DMS153 treated with DMSO at 0.1 percent for 48 hours (cell line): ENCODE measurements at regions not wholly inside any gene's neighbourhood (a gene's known extent, or its start where the extent isn't known, plus 50 kb on each side); places are given as distances from the start of the nearest gene placed in this dataset.

Experiments
- DNase-seq: peaks from one replicate; lab custom pipeline; 2025; ENCODE audit not compliant: unreplicated experiment; lab: John Stamatoyannopoulos, UW

DNA sequence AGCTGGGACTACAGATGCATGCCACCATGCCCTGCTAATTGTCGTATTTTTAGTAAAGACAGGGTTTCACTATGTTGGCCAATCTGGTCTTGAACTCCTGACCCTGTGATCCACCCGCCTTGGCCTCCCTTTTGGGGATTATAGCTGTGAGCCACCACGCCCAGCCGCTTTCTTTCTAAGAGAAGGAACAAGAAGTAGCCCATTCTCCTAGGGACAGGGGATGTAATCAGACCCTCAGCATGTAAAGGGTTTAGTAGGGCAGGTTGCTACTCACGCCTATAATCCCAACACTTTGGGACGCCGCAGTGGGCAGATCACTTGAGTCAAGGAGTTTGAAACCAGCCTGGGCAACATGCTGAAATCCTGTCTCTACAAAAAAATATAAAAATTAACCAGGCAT is 189.7 kb downstream of the TOMM20 start:
- no peak for DNase-seq

DNA sequence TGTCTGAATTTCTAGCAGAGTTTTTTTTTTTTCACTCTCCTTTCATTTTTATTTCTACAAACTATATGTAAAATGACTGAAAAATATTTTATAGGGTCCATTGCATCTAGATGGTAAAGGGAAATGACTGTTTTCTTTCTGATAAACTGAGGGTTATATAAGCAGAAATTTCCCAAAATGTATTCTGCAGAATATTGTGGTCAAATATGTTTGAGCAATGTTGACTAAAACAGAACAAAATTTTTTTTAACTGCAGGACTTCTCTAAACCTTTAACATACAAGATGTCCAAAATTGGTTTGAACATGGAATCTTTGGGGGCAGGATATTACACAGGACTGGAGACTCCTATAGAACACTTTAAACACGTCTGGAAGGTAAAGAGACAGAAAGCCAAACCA is 190.5 kb downstream of the TOMM20 start:
- no peak for DNase-seq

DNA sequence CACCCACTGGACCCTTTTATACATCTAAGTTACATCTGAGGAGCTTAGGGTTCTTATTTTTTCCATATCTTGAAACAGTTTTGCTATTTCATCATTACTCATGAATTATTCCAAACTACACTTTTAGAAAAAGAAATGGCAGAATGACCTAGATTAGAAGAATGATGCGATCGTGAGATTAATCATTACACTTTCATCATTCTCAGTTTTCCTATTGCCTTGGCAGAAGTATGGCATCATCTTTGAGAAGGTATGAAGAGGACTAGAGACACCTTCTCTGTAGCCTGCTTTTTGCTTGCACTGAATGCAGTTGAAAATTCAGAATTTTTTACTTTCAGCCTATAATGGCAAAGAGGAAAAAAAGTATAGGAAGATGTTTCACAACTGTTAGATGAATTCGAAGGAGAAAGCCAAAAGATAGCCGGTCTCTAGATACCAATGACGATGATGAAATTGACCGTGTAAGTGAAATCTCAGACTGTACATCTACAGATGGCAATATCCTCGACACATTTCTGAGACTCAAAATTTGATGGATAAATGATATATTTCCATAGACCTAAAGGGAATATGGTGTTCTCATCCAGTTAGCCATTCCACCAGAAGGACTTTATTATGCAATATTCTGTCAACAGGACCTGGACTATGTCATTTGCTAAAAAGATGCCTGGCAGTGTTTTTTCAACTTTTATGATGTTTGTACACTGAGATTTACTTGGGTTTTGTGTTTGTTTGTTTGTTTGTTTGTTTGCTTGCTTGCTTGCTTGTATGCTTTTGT is 191.8 kb downstream of the TOMM20 start:
- DNase-seq = no peak

DNA sequence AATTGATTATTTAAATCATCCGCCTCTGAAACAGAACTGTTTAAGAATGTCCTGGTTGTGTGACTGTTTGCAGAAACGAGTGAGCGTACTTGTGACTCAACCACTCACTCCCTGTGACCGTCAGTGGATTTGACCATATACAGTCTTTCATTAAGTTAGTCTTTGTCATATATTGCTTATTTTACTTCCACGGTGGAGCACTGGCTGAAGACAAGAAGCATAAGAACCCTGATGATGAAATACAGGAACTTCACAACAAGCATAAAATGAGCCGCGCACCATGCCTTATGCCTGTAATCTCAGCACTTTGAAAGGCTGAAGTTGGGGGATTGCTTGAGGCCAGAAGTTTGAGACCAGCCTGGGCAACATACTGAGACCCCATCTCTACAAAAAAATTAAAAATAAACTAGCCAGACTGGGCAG is 194.0 kb downstream of the TOMM20 start:
- DNase-seq = no peak

DNA sequence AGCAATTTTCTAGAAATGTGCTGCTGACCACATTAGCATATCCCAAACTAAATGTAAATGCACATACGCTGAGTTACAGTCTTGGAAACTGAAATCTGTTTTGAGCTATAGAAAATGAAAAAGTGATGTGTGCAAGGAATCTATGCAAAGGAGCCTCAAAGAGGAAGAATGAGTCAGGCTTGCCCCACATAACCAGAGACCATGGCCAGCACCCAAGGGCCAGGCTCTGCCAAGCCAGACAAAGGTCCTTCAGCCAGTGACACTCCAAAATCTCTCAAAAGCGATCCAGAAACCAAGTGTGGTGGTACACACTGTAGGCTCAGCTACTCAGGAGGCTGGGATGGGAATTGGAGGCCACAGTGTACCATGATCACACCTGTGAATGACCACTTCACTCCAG is 195.2 kb downstream of the TOMM20 start:
- no peak for DNase-seq

DNA sequence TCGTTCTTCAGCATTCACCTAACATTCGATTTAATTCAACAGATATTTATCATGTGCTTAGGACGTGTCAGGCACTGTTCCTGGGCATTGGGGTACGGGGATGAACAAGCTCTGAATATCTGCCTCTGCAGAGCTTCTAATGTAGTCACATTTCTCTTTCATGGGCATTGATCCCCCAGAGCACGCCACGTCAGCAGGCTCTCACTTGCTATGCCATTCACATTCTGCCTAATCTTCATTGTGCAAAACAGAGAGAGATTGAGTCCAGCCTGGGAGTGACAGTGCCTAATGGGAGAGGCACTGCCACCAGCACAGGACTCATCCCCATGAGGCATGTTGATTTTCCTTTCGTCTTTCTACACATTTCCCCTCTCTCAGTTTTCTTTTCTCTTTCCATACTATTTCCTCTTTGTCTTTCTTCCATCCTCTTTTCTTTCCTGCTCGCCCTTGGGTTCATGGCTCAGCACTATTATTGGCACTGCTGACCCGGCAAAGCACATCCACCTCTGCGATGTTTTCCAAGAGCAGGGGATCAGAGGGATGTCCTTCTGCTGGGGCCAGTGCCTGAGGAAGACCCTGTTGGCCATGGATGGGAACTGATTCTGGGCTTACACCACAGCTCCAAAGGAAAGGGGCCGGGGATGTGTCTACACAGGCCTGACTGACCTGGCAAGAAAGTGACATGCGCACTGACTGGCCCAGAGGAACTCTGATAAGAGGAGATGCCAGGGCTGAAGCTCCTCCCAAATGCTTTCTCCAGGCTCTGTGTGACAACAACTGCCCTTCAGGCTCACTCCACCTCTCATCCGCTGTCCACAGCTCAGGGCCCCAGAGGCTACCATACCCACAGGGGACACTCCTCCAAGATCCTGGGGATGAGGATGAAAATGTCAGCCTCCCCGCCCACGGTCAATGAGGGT is 195.9 kb downstream of the TOMM20 start:
- DNase-seq = no peak

DNA sequence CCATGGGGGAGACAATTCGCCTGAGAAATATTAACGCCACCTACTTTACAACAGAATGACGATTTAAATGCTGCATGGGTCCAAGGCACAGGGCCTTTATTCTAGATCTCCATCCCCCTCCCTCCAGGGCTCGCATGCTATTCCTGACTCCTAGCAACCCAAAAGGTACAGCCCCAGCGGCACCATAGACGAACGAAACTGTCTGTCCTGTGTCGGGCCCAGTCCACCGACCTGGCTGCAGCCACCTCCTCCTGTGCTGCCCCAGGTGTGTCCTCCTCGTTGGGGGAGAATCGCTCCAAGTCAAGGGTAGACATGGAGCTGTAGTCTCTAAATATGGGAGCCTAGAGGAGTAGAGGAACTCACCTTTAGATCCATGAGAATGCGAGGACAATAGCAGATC is 196.5 kb downstream of the TOMM20 start:
- no peak for DNase-seq

GRCh38 chr1:234931404-234931973 is 197.1 kb downstream of the TOMM20 start:
- no peak for DNase-seq

DNA sequence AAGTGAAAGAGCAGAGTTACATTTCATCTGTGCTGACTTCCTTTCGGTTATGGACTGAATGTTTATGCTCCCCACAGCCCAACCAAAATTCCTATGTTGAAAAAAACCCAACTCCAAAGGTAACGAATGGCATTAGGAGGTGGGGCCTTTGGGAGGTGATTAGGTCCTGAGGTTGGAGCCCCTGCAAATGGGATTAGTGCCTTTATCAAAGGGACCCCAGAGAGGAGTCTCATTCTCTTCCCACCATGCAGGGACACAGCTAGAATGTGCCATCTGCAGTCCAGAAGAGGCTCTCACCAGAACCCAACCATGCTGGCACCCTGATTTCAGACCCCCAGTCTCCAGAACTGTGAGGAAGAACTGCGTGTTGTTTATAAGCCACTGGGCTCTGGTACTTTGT is 199.3 kb downstream of the TOMM20 start:
- DNase-seq = no peak

DNA sequence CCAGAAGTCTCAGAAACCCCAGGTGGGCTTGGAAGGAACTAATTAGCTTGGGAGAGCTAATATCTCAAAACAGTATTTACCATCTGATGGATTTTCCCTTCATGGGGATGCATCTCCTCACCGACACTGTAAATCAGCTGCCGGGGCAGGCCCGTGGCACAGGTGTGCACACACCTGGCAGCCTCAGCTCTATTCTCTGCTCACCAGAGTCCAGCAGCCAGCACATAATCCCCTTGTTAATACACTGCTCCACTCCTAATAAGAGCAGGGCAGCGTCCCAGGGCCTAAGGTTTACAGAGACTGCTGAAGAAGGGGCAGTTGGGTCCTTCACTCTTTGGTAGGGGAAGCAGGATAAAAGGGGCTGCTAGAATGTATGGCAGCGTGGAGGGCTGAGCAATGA is 200.0 kb downstream of the TOMM20 start:
- no peak for DNase-seq

DNA sequence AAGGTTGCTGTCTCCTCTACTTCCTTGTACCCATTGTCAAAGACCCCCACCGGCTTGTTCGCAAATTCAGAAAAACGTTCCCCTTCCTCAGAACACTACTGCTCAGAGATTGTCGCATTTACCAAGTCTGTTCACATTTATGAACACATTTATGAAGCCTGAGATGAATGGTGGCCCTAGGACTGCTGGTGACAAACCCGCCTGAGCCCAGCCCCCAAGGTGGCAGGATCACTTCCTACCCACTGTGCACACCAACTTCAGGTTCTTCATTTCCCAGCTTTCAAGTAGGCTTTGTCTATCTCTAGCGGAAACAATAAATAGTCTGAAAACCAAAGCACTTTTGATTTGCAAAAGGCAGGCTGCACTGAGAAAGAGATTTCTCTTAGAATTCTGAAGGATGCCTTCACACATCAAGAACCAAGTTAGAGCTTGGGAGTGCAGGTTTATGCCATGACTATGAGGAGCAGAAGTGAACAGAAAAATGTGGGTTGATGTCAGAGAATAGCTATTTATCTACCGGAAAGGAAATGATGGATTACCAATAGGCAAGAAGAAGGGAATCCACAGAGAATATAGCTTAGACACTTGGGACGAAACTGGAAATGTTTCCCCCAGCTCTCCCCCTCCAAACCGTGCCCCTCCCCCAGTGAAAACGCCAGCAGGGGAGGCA is 200.5 kb downstream of the TOMM20 start:
- no peak for DNase-seq

DNA sequence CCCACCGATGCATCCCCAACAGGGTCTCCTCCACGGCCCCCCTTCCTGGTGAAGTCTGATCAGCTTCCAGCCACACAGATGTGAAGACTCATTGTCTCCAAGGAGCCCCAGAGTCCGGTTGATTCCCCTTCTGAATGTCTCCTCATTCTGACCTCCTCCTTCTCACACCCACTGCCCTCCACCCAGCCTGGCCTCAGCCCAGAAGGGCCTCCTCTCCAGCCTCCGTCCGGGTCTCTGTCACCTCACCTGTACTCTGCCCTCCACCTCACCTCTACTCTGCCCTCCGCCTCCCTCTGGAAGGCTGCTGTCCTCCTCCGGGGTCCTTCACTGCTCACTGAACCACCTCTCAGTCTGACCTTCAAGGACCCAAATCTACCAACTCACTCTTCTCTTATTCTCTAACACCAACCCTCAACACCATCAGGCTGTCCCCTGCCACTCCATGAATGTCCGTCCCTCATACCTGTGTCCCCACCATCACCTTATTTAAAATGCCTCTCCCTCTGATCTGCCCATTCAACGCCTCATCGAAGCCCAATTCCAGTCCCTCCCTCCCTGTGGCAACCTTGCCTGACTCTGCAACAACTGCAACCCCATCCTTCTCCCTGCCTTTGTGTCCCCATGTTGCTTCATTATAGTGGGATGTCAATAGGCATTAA is 201.2 kb downstream of the TOMM20 start:
- no peak for DNase-seq

DNA sequence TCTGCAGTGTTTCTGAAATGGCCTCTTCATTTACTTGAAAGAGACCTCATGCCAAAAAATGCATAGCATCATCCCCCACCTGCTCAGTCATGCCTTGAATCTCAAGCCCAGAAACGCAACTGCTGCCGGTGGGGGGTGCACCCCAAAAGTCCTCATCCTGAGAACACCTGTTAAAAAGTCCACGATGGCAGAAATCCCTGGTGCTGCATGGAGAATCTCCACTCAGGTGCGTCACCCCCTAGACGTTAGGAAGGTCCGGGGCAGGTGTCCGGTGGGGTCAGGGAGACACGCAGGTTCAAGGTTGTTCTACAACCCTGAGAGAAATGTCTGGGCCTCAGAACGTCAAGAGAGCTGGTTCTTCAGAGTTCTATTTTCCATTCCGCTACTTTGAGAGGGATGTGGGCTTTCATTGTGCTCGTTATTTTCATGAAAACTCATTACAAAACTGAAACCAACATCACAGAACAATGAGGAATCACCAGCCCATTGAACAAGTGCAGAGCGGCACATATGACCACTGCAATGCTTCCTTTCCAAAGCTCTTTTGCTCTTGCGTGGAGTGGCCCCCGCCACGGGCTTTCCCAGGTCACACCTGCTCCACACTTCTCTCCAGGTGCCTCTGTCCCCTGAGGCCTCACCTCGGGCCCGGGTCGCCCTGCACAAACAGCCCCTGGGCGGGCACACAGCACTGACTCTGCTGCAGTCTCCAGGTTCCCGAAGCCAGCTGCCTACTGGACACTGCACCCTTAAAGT is 201.9 kb downstream of the TOMM20 start:
- DNase-seq = no peak

DNA sequence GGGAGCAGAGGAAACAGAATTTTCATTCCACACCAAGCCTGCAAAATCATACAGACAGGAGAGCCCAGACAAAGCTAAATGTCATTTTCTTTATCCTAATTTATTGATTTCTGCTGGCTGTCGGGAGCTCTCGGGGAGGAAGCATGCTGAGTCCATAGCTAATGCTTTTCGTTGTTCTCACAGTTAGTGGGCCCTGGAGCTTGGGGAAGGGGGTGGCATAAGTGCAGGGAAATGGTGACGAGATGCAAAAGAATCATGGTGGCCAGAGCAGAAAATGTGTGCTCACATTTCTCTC is 202.4 kb downstream of the TOMM20 start:
- DNase-seq = no peak

GRCh38 chr1:234925440-234926263 is 203.0 kb downstream of the TOMM20 start:
- DNase-seq = no peak

- no peak for DNase-seq
Measured at GRCh38 chr1:234924450-234925355, 203.9 kb downstream of the TOMM20 start.

DNA sequence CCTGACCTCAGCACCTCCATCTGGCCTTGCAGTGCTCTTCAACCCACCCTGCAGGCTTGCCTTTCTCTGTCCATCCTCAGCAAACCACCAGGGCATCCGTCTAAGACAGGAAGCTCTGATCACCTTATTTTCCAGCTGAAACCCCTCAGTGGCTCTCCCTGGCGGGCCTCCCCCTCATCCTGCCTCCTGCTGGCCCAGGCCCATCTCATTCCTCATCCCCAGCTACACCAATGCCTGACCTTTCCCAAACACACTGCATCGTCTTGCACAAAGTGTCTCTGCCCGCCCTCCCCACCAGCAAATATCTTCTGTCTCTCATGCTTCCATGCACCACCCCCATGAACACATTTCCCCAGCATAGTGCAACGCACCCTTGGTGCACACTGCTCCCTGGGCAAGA is 205.0 kb downstream of the TOMM20 start:
- no peak for DNase-seq

GRCh38 chr1:234922987-234923386 is 205.7 kb downstream of the TOMM20 start:
- DNase-seq = no peak
